Dedifferentiated amniotic fluid mesenchymal stem cell (primary cell): ENCODE measurements at regions not wholly inside any gene's neighbourhood (a gene's known extent, or its start where the extent isn't known, plus 50 kb on each side); places are given as distances from the start of the nearest gene placed in this dataset.
"Not testable (repeated sequence)": the region's sequence is repeated elsewhere in the genome, so short reads cannot be mapped to it uniquely, and the experiment has no call there.

ENCODE experiments used
- DNase-seq: peaks from one replicate; pipeline ENCODE4 v3.0.0-alpha.2; 2016; ENCODE audit errors: extremely low spot score

GRCh38 chr2:10223932-10224720 lies 78.6 kb upstream of the HPCAL1 start:
- no peak for DNase-seq

GRCh38 chr2:10224734-10225133 lies 78.0 kb upstream of the HPCAL1 start:
- DNase-seq = no peak

GRCh38 chr2:10225291-10226037 lies 77.2 kb upstream of the HPCAL1 start:
- DNase-seq = no peak

- no peak for DNase-seq
These were observed 76.5 kb upstream of the HPCAL1 start for GRCh38 chr2:10226038-10226724.

GRCh38 chr2:10228611-10229365 lies 73.9 kb upstream of the HPCAL1 start:
- DNase-seq = no peak

GRCh38 chr2:10229462-10230099 lies 73.1 kb upstream of the HPCAL1 start:
- DNase-seq = no peak

GRCh38 chr2:10230499-10230898 lies 72.2 kb upstream of the HPCAL1 start:
- DNase-seq = no peak

GRCh38 chr2:10230921-10231320 lies 71.8 kb upstream of the HPCAL1 start:
- not testable (repeated sequence) for DNase-seq

- no peak for DNase-seq
These were observed 71.1 kb upstream of the HPCAL1 start for GRCh38 chr2:10231551-10232085.

GRCh38 chr2:10232096-10232815 lies 70.4 kb upstream of the HPCAL1 start:
- DNase-seq = no peak

GRCh38 chr2:10233131-10234012 lies 69.3 kb upstream of the HPCAL1 start:
- DNase-seq = no peak

- DNase-seq = no peak
These were observed 68.7 kb upstream of the HPCAL1 start for GRCh38 chr2:10234013-10234306.

- no peak for DNase-seq
These were observed 68.2 kb upstream of the HPCAL1 start for GRCh38 chr2:10234409-10235094.

GRCh38 chr2:10235099-10235908 lies 67.4 kb upstream of the HPCAL1 start:
- peak; percentile 29 for DNase-seq

GRCh38 chr2:10235909-10236550 lies 66.7 kb upstream of the HPCAL1 start:
- no peak for DNase-seq

GRCh38 chr2:10236571-10237391 lies 65.9 kb upstream of the HPCAL1 start:
- no peak for DNase-seq
